ENCODE measurements at regions not wholly inside any gene's neighbourhood (a gene's known extent, or its start where the extent isn't known, plus 50 kb on each side); places are given as distances from the start of the nearest gene placed in this dataset.

- TF ChIP-seq, protein P1, sequence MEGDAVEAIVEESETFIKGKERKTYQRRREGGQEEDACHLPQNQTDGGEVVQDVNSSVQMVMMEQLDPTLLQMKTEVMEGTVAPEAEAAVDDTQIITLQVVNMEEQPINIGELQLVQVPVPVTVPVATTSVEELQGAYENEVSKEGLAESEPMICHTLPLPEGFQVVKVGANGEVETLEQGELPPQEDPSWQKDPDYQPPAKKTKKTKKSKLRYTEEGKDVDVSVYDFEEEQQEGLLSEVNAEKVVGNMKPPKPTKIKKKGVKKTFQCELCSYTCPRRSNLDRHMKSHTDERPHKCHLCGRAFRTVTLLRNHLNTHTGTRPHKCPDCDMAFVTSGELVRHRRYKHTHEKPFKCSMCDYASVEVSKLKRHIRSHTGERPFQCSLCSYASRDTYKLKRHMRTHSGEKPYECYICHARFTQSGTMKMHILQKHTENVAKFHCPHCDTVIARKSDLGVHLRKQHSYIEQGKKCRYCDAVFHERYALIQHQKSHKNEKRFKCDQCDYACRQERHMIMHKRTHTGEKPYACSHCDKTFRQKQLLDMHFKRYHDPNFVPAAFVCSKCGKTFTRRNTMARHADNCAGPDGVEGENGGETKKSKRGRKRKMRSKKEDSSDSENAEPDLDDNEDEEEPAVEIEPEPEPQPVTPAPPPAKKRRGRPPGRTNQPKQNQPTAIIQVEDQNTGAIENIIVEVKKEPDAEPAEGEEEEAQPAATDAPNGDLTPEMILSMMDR (IDR thresholded peaks at IDR 0.05; ENCODE audit: low read depth, low read length) = no peak
- no peak for TF ChIP-seq EZH2phosphoT487 (IDR thresholded peaks at IDR 0.05; ENCODE audit: low read depth)
These were observed 294.7 kb downstream of the QKI start for GRCh38 chr6:163709255-163709654.
